Keratinocyte (primary cell): ENCODE measurements at regions not wholly inside any gene's neighbourhood (a gene's known extent, or its start where the extent isn't known, plus 50 kb on each side); places are given as distances from the start of the nearest gene placed in this dataset.

Source experiments
- DNase-seq: peaks from one replicate; pipeline ENCODE4 v3.0.0-alpha.2; 2011; ENCODE audit warnings: low read depth, missing footprints, low spot score
- FAIRE-seq: peaks from 2 replicates; lab custom pipeline; 2011; peaks lifted over from hg19 to GRCh38; lab: Jason Lieb, UNC
- H2AFZ ChIP-seq: 2 replicates; pipeline ENCODE4 v1.6.0; 2012; ENCODE audit warnings: low read length, control low read depth, inconsistent platforms; ENCODE audit not compliant: control insufficient read depth
- H3K27ac ChIP-seq: 2 replicates; pipeline ENCODE4 v1.5.1; 2011; ENCODE audit warnings: low read length; ENCODE audit not compliant: control insufficient read depth, insufficient read depth
- H3K27me3 ChIP-seq: 3 replicates; pipeline ENCODE4 v1.6.0; 2011; ENCODE audit warnings: low read length; ENCODE audit not compliant: control insufficient read depth, insufficient read depth; ENCODE audit errors: extremely low read depth
- H3K36me3 ChIP-seq, 2 experiments: 2 replicates in 1 of 2; 3 replicates in 1 of 2; pipeline ENCODE4 v1.5.1; 2011; ENCODE audit warnings: low read length in 2 of 2, mild to moderate bottlenecking in 1 of 2; ENCODE audit not compliant: control insufficient read depth in 2 of 2, insufficient read depth in 2 of 2; ENCODE audit errors: extremely low read depth in 1 of 2
- H3K4me1 ChIP-seq: 3 replicates; pipeline ENCODE4 v1.5.1; 2011; ENCODE audit warnings: low read length; ENCODE audit not compliant: control insufficient read depth, insufficient read depth; ENCODE audit errors: extremely low read depth
- H3K4me2 ChIP-seq: 3 replicates; pipeline ENCODE4 v1.6.0; 2011; ENCODE audit warnings: low read depth, low read length; ENCODE audit not compliant: control insufficient read depth, insufficient read depth; ENCODE audit errors: extremely low read depth
- H3K4me3 ChIP-seq, 3 experiments: fragments of 200-600 bp in 1 of 3; sonication (generic) in 1 of 3; 2 replicates in 2 of 3; 3 replicates in 1 of 3; pipeline ENCODE4 v1.5.1; 2011 to 2016; ENCODE audit warnings: low read length in 3 of 3, mild to moderate bottlenecking in 3 of 3, control low read depth in 2 of 3, inconsistent platforms in 1 of 3, low read depth in 1 of 3, mixed read lengths in 1 of 3, mixed run types in 1 of 3, moderate library complexity in 1 of 3; ENCODE audit not compliant: control insufficient read depth in 2 of 3, insufficient read depth in 2 of 3; ENCODE audit errors: extremely low read depth in 1 of 3
- H3K79me2 ChIP-seq: 2 replicates; pipeline ENCODE4 v1.6.0; 2012; ENCODE audit warnings: low read length; ENCODE audit not compliant: control insufficient read depth, insufficient read depth
- H3K9ac ChIP-seq: 3 replicates; pipeline ENCODE4 v1.6.0; 2011; ENCODE audit warnings: low read length; ENCODE audit not compliant: control insufficient read depth, insufficient read depth; ENCODE audit errors: extremely low read depth
- H3K9me1 ChIP-seq: 3 replicates; pipeline ENCODE4 v1.6.0; 2011; ENCODE audit warnings: low read length; ENCODE audit not compliant: control insufficient read depth, insufficient read depth; ENCODE audit errors: extremely low read depth
- H3K9me3 ChIP-seq: 2 replicates; pipeline ENCODE4 v1.5.1; 2012; ENCODE audit warnings: low read depth, low read length; ENCODE audit not compliant: control insufficient read depth
- H4K20me1 ChIP-seq: 3 replicates; pipeline ENCODE4 v1.6.0; 2011; ENCODE audit warnings: low read length; ENCODE audit not compliant: control insufficient read depth, insufficient read depth; ENCODE audit errors: extremely low read depth
- EZH2 ChIP-seq: IDR thresholded peaks from one replicate; pipeline ENCODE4 v1.6.1; 2012; ENCODE audit warnings: inconsistent platforms, mild to moderate bottlenecking, low read length, moderate library complexity
- dilution Hi-C: fragments of 300-500 bp; cut with MboI; formaldehyde crosslinking; loops from one replicate; pipeline ENCODE4 v1.7.0; 2020; ENCODE audit warnings: low sequenced_read_pairs; ENCODE audit not compliant: extremely low pct_ligation_motif_present
- TF ChIP-seq, protein P1 (sequence below), 3 experiments: IDR thresholded peaks in 1 of 3; conservative IDR thresholded peaks in 1 of 3; optimal IDR thresholded peaks in 1 of 3; 2 replicates in 2 of 3; 3 replicates in 1 of 3; pipeline versions ENCODE3 to v1.5.1; 2011; ENCODE audit warnings: low read length in 3 of 3, mild to moderate bottlenecking in 3 of 3, moderate library complexity in 2 of 3, control low read depth in 1 of 3, inconsistent platforms in 1 of 3; ENCODE audit not compliant: insufficient read depth in 2 of 3; ENCODE audit errors: extremely low read depth in 1 of 3

DNA sequence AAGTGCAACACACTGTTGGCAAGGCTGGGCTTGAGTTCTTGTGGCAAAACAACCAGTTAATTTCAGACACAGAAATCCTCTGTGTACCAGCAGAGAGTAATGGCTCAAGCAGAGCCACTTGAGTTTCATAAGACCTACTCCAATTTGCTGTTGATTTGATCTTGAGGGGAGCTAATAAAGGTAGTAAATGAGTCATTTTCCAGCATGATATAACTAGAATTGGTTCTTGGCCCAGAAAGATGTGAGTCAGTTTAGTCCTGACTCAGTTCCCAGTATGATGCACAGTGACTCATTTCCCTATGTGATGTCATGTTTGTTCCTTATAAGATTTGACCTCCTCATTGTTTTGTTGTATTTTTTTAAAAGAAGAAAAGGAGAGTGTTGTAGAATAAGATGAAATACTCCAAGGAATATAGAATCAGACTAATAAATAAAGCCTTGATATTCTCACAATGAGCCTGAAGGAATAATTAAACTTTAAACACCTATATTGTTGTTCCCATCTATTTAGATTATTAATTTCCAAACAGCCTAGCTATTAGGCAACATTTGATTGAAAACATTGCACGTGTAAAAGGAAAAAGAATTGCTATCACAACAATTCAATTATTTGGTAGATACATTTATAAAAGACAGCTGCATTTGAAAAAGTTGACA is 186.2 kb downstream of the REEP3 start:
- Histone ChIP-seq H3K9ac (peak overlapping the region; percentile 2), H3K4me2 (peak overlapping the region; percentile 44), H3K36me3 (no peaks in the 10 kb centered on the region), H3K9me3 (no peaks in the 10 kb centered on the region), H3K4me3 (no peak overlapping the region), H3K27ac (peak overlapping the region; percentile 64), H3K9me1 (no peaks in the 10 kb centered on the region), H3K27me3 (no peaks in the 10 kb centered on the region), H4K20me1 (no peaks in the 10 kb centered on the region), H2AFZ (no peak overlapping the region), H3K79me2 (no peaks in the 10 kb centered on the region), H3K4me1 (peaks cover 39% of the 10 kb centered on the region)
- TF ChIP-seq, protein P1, sequence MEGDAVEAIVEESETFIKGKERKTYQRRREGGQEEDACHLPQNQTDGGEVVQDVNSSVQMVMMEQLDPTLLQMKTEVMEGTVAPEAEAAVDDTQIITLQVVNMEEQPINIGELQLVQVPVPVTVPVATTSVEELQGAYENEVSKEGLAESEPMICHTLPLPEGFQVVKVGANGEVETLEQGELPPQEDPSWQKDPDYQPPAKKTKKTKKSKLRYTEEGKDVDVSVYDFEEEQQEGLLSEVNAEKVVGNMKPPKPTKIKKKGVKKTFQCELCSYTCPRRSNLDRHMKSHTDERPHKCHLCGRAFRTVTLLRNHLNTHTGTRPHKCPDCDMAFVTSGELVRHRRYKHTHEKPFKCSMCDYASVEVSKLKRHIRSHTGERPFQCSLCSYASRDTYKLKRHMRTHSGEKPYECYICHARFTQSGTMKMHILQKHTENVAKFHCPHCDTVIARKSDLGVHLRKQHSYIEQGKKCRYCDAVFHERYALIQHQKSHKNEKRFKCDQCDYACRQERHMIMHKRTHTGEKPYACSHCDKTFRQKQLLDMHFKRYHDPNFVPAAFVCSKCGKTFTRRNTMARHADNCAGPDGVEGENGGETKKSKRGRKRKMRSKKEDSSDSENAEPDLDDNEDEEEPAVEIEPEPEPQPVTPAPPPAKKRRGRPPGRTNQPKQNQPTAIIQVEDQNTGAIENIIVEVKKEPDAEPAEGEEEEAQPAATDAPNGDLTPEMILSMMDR (optimal IDR thresholded peaks at IDR 0.05 in 1 of 3, IDR thresholded peaks at IDR 0.05 in 1 of 3, conservative IDR thresholded peaks at IDR 0.05 in 1 of 3; ENCODE audit: extremely low read depth in 1 of 3, insufficient read depth in 2 of 3, low read length in 3 of 3) = no peak
- no peak for TF ChIP-seq EZH2
- FAIRE-seq (peak; percentile 79), DNase-seq (peak; percentile 89)
- dilution Hi-C loops = no loop called here

DNA sequence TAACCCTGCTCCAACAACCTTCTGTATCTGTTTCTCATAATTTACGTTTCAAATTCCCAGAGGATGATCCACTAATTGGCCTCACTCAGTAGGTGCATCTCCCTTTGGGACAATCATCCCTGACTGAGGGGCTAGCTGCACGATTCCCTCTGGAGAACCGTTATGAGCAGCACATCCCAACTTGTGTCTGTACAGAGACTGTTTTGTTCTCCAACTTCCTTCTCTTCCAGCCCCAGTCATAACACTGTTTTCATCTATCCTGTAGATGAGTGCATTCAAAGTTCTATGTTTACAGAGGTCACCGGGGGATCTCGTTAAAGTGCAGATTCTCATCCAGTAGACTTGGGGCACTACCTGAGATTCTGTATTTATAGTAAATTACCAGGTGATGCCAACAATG is 187.2 kb downstream of the REEP3 start:
- no peaks in the 10 kb centered on the region for H3K27me3 ChIP-seq
- dilution Hi-C loops = no loop called here
- no peak for FAIRE-seq
- no peak overlapping the region for H3K4me2 ChIP-seq
- no peaks in the 10 kb centered on the region for H3K9me3 ChIP-seq
- H3K9ac ChIP-seq = no peak overlapping the region
- no peak overlapping the region for H3K4me3 ChIP-seq
- H3K27ac ChIP-seq = no peak overlapping the region
- no peak for DNase-seq
- H3K79me2 ChIP-seq = no peaks in the 10 kb centered on the region
- no peaks in the 10 kb centered on the region for H3K9me1 ChIP-seq
- peaks cover 45% of the 10 kb centered on the region for H3K4me1 ChIP-seq
- H2AFZ ChIP-seq = no peak overlapping the region
- no peak for TF ChIP-seq EZH2
- TF ChIP-seq, protein P1 (optimal IDR thresholded peaks at IDR 0.05 in 1 of 3, IDR thresholded peaks at IDR 0.05 in 1 of 3, conservative IDR thresholded peaks at IDR 0.05 in 1 of 3; ENCODE audit: extremely low read depth in 1 of 3, insufficient read depth in 2 of 3, low read length in 3 of 3) = no peak
- no peaks in the 10 kb centered on the region for H3K36me3 ChIP-seq
- no peaks in the 10 kb centered on the region for H4K20me1 ChIP-seq
